AG10803 (cell line): ENCODE measurements at regions not wholly inside any gene's neighbourhood (a gene's known extent, or its start where the extent isn't known, plus 50 kb on each side); places are given as distances from the start of the nearest gene placed in this dataset.

ENCODE experiments used
- DNase-seq: peaks from one replicate; pipeline ENCODE4 v3.0.0; 2010; ENCODE audit warnings: low read depth
- H3K4me3 ChIP-seq: 2 replicates; pipeline ENCODE4 v1.5.1; 2011; ENCODE audit warnings: mild to moderate bottlenecking, low read length, control low read depth
- TF ChIP-seq, protein P1 (sequence below): conservative IDR thresholded peaks from 2 replicates; pipeline ENCODE4 v1.5.1; 2011; ENCODE audit warnings: mild to moderate bottlenecking, low read length, control low read depth, inconsistent platforms

DNA sequence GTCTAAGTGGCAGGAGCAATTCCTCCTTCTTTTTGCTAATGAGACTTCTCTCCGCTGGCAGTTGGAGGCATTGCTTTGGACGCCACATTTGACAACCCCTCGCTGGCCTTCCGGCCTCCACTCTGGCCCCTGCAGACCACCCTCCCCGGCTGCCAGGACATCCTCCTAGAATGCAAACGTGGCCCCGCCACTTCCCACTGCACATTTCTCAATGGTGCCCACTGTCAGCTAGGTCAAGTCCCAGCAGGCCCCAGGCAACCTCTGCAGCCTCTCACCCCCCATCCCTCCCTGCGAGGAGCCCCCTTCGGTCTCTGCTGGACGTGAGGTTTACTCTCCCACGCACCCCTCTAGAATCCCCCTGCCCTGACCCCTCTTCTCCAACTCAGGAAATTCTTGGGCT is 250.3 kb downstream of the FOXL1 start:
- no peak overlapping the region for H3K4me3 ChIP-seq
- DNase-seq = no peak
- TF ChIP-seq, protein P1, sequence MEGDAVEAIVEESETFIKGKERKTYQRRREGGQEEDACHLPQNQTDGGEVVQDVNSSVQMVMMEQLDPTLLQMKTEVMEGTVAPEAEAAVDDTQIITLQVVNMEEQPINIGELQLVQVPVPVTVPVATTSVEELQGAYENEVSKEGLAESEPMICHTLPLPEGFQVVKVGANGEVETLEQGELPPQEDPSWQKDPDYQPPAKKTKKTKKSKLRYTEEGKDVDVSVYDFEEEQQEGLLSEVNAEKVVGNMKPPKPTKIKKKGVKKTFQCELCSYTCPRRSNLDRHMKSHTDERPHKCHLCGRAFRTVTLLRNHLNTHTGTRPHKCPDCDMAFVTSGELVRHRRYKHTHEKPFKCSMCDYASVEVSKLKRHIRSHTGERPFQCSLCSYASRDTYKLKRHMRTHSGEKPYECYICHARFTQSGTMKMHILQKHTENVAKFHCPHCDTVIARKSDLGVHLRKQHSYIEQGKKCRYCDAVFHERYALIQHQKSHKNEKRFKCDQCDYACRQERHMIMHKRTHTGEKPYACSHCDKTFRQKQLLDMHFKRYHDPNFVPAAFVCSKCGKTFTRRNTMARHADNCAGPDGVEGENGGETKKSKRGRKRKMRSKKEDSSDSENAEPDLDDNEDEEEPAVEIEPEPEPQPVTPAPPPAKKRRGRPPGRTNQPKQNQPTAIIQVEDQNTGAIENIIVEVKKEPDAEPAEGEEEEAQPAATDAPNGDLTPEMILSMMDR = no peak

GRCh38 chr16:86831366-86831765 is 253.0 kb downstream of the FOXL1 start:
- no peak overlapping the region for H3K4me3 ChIP-seq
- no peak for DNase-seq
- TF ChIP-seq, protein P1 = no peak

- DNase-seq = no peak
- H3K4me3 ChIP-seq = no peak overlapping the region
- TF ChIP-seq, protein P1 = no peak
Measured at GRCh38 chr16:86833136-86833535, 254.8 kb downstream of the FOXL1 start.

GRCh38 chr16:86834451-86835035 is 256.2 kb downstream of the FOXL1 start:
- DNase-seq = peak; percentile 35
- TF ChIP-seq, protein P1 = peak; percentile 38
- no peak overlapping the region for H3K4me3 ChIP-seq

GRCh38 chr16:86835982-86836381 is 257.6 kb downstream of the FOXL1 start:
- TF ChIP-seq, protein P1 = no peak
- no peak overlapping the region for H3K4me3 ChIP-seq
- DNase-seq = no peak

DNA sequence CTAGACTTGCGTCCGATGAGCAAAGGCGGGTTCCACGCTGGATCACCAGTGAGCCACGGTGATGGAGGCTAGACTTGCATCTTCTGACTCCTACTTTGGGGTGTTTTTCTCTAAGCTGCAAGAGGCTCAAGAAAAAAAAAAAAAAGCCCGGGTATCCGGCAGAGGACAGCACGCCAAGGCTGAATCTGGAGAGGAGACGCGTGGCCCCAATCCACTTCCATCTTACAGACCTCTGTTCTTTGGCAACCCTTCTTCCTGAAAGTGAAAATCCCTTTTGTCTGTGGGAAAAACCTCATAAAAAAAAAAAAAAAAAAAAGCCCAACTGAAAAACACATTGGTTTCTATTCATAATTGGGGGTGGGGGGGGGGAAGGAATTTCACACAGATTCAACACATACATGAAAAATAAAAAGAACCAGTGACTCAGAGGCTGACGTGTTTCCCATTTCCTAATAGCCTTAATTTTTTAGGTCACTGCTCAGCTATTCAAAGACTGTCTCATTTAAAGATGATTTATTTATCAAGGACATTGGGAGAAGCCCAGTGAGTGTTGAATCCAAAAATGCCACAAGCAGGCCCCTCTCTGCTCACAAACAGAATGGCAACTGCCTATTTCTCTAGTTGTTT is 258.3 kb downstream of the FOXL1 start:
- H3K4me3 ChIP-seq = no peak overlapping the region
- peak; percentile 95 for DNase-seq
- TF ChIP-seq, protein P1 = no peak

DNA sequence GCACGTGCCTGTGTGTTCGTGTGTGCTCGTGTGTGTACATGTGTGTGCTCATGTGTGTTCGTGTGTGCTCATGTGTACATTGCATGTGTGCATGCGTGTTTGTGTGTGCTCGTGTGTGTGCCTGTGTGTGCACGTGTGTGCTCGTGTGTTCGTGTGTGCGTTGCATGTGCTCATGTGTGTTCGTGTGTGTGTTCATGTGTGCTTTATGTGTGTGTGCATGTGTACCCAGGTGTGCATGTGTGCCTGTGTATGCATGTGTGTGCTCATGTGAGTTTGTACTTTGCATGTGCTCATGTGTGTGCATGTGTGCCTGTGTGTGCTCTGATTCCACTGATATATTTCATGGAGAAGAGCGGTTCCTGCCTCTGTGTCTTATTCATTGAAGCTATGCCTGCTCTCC is 265.5 kb downstream of the FOXL1 start:
- TF ChIP-seq, protein P1 = no peak
- H3K4me3 ChIP-seq = no peak overlapping the region
- no peak for DNase-seq
